H1 (cell line): ENCODE measurements at regions not wholly inside any gene's neighbourhood (a gene's known extent, or its start where the extent isn't known, plus 50 kb on each side); places are given as distances from the start of the nearest gene placed in this dataset.

ENCODE experiments used
- CTCF ChIA-PET: fragments of 300-600 bp; sonication (Branson Sonifier 250); formaldehyde crosslinking; loops from one replicate; lab custom pipeline; 2021; ENCODE audit not compliant: partially characterized antibody; lab: Charles Lee
- POLR2A ChIA-PET: fragments of 300-600 bp; sonication (Branson Sonifier 250); formaldehyde crosslinking; loops from one replicate; lab custom pipeline; 2021; ENCODE audit warnings: inconsistent platforms; ENCODE audit not compliant: partially characterized antibody; lab: Charles Lee
- DNase-seq, 2 experiments: peaks; one replicate each; pipeline versions ENCODE4 v3.0.0 to v3.0.0-alpha.2; 2010 to 2022; ENCODE audit warnings: low spot score in 2 of 2, low read depth in 1 of 2, mixed read lengths in 1 of 2
- FAIRE-seq: peaks from 2 replicates; lab custom pipeline; 2011; peaks lifted over from hg19 to GRCh38; lab: Jason Lieb, UNC
- H2AFZ ChIP-seq: 2 replicates; pipeline ENCODE4 v1.8.1; 2012; ENCODE audit warnings: low read length, inconsistent platforms
- H2AK5ac ChIP-seq: 2 replicates; pipeline ENCODE4 v1.6.1; 2013; ENCODE audit warnings: low read depth, low read length
- H2BK120ac ChIP-seq: replicated peaks from 2 replicates; pipeline ENCODE3; 2013; ENCODE audit warnings: low read depth, low read length, inconsistent platforms
- H2BK12ac ChIP-seq: 2 replicates; pipeline ENCODE4 v1.6.1; 2013; ENCODE audit warnings: low read depth, low read length
- H2BK15ac ChIP-seq: 2 replicates; pipeline ENCODE4 v1.6.1; 2013; ENCODE audit warnings: low read length
- H2BK20ac ChIP-seq: 2 replicates; pipeline ENCODE4 v1.6.1; 2013; ENCODE audit warnings: low read length
- H2BK5ac ChIP-seq: 2 replicates; pipeline ENCODE4 v1.6.1; 2013; ENCODE audit warnings: low read depth, low read length
- H3K14ac ChIP-seq: 2 replicates; pipeline ENCODE4 v1.6.1; 2013; ENCODE audit warnings: inconsistent platforms; ENCODE audit not compliant: insufficient read length
- H3K18ac ChIP-seq: 2 replicates; pipeline ENCODE4 v1.6.1; 2013; ENCODE audit warnings: low read length; ENCODE audit errors: extremely low read depth
- H3K23ac ChIP-seq: 2 replicates; pipeline ENCODE4 v1.6.1; 2013; ENCODE audit warnings: inconsistent platforms; ENCODE audit not compliant: insufficient read length
- H3K23me2 ChIP-seq: 2 replicates; pipeline ENCODE4 v1.6.1; 2013; ENCODE audit warnings: low read depth, low read length
- H3K27ac ChIP-seq: 2 replicates; pipeline ENCODE4 v1.6.1; 2011; ENCODE audit warnings: low read depth, low read length, inconsistent platforms
- H3K27me3 ChIP-seq, 4 experiments: replicated peaks in 1 of 4; 1 replicate in 1 of 4; 2 replicates in 3 of 4; pipeline versions ENCODE4 v1.6.1 to v1.8.1; 2011 to 2013; ENCODE audit warnings: low read length in 3 of 4, mild to moderate bottlenecking in 3 of 4, inconsistent platforms in 2 of 4, mixed read lengths in 2 of 4, moderate library complexity in 1 of 4; ENCODE audit not compliant: control insufficient read depth in 3 of 4, insufficient read depth in 3 of 4; ENCODE audit errors: extremely low read depth in 1 of 4
- H3K36me3 ChIP-seq, 4 experiments: 2 replicates each; pipeline versions ENCODE4 v1.6.1 to v1.8.1; 2011 to 2013; ENCODE audit warnings: mild to moderate bottlenecking in 4 of 4, low read length in 3 of 4, moderate library complexity in 2 of 4, control low read depth in 1 of 4, inconsistent platforms in 1 of 4; ENCODE audit not compliant: insufficient read depth in 4 of 4, control insufficient read depth in 2 of 4
- H3K4ac ChIP-seq: replicated peaks from 2 replicates; pipeline ENCODE3; 2013; ENCODE audit warnings: low read length, low read depth, mixed read lengths, inconsistent platforms; ENCODE audit not compliant: insufficient read length
- H3K4me1 ChIP-seq, 4 experiments: replicated peaks in 1 of 4; 1 replicate in 1 of 4; 2 replicates in 3 of 4; pipeline versions ENCODE4 v1.6.1 to v1.8.1; 2011 to 2013; ENCODE audit warnings: low read length in 3 of 4, inconsistent platforms in 2 of 4, mixed read lengths in 1 of 4; ENCODE audit not compliant: insufficient read depth in 4 of 4, control insufficient read depth in 3 of 4
- H3K4me2 ChIP-seq, 2 experiments: 2 replicates each; pipeline versions ENCODE4 v1.6.1 to v1.8.1; 2011 to 2013; ENCODE audit warnings: low read depth in 2 of 2, low read length in 2 of 2, control low read depth in 1 of 2, inconsistent platforms in 1 of 2, mild to moderate bottlenecking in 1 of 2; ENCODE audit not compliant: insufficient read depth in 1 of 2
- H3K4me3 ChIP-seq, 4 experiments: fragments of 200-600, 300-600 bp in 1 of 4; sonication (generic), shearing (Covaris generic), sonication (Bioruptor Twin) in 1 of 4; 2 replicates each; pipeline versions ENCODE4 v1.5.1 to v1.8.1; 2011 to 2016; ENCODE audit warnings: low read length in 4 of 4, low read depth in 3 of 4, control low read depth in 2 of 4, inconsistent platforms in 2 of 4, mild to moderate bottlenecking in 2 of 4, mixed read lengths in 1 of 4, moderate library complexity in 1 of 4; ENCODE audit not compliant: insufficient read depth in 2 of 4; ENCODE audit errors: extremely low read depth in 1 of 4
- H3K56ac ChIP-seq: replicated peaks from 2 replicates; pipeline ENCODE3; 2013; ENCODE audit warnings: low read depth, mild to moderate bottlenecking, mixed read lengths, low read length, inconsistent platforms; ENCODE audit not compliant: insufficient read length
- H3K79me1 ChIP-seq: 2 replicates; pipeline ENCODE4 v1.6.1; 2013; ENCODE audit warnings: low read depth, low read length, control low read depth
- H3K79me2 ChIP-seq, 2 experiments: 2 replicates each; pipeline versions ENCODE4 v1.6.1 to v1.8.1; 2012 to 2013; ENCODE audit warnings: low read length in 2 of 2, mild to moderate bottlenecking in 2 of 2, inconsistent platforms in 1 of 2; ENCODE audit not compliant: insufficient read depth in 2 of 2, control insufficient read depth in 1 of 2
- H3K9ac ChIP-seq, 4 experiments: replicated peaks in 1 of 4; 1 replicate in 1 of 4; 2 replicates in 3 of 4; pipeline versions ENCODE4 v1.6.1 to v1.8.1; 2011 to 2013; ENCODE audit warnings: low read depth in 3 of 4, low read length in 3 of 4, control low read depth in 2 of 4, mild to moderate bottlenecking in 2 of 4, moderate library complexity in 2 of 4, inconsistent platforms in 1 of 4; ENCODE audit errors: extremely low read depth in 1 of 4
- H3K9me3 ChIP-seq, 2 experiments: 2 replicates each; pipeline versions ENCODE4 v1.6.1 to v1.8.1; 2012 to 2013; ENCODE audit warnings: mild to moderate bottlenecking in 2 of 2, moderate library complexity in 2 of 2, control low read depth in 1 of 2, inconsistent platforms in 1 of 2, low read depth in 1 of 2, low read length in 1 of 2, mixed read lengths in 1 of 2; ENCODE audit not compliant: insufficient read depth in 2 of 2
- H4K20me1 ChIP-seq, 2 experiments: replicated peaks in 1 of 2; 2 replicates each; pipeline versions ENCODE3 to v1.8.1; 2011 to 2013; ENCODE audit warnings: inconsistent platforms in 2 of 2, low read length in 2 of 2, mild to moderate bottlenecking in 1 of 2; ENCODE audit not compliant: insufficient read depth in 2 of 2, control insufficient read depth in 1 of 2
- H4K5ac ChIP-seq: 2 replicates; pipeline ENCODE4 v1.6.1; 2013; ENCODE audit warnings: low read length, low read depth, mixed read lengths, inconsistent platforms; ENCODE audit not compliant: insufficient read length
- H4K8ac ChIP-seq: 2 replicates; pipeline ENCODE4 v1.8.0; 2013; ENCODE audit warnings: mild to moderate bottlenecking, moderate library complexity, low read length, inconsistent platforms; ENCODE audit not compliant: insufficient read depth; ENCODE audit errors: extremely low read depth
- H4K91ac ChIP-seq: replicated peaks from 2 replicates; pipeline ENCODE3; 2013; ENCODE audit warnings: low read length, mixed read lengths, inconsistent platforms; ENCODE audit not compliant: insufficient read length
- CBX8 ChIP-seq: fragments of 300-800, 300-1000 bp; sonication (generic); IDR thresholded peaks from 2 replicates; pipeline ENCODE4 v1.7.1; 2016; ENCODE audit warnings: low read depth, low read length, borderline replicate concordance
- GABPA ChIP-seq: IDR thresholded peaks from 2 replicates; pipeline ENCODE4 v1.6.1; 2011; ENCODE audit warnings: mild to moderate bottlenecking, low read length, moderate library complexity, borderline replicate concordance; ENCODE audit not compliant: insufficient read depth
- GTF2F1 ChIP-seq: IDR thresholded peaks from 2 replicates; pipeline ENCODE4 v1.6.1; 2012; ENCODE audit warnings: low read depth, low read length, improper control_type of control experiment, borderline replicate concordance
- HDAC6 ChIP-seq: IDR thresholded peaks from one replicate; pipeline ENCODE4 v1.7.1; 2012; ENCODE audit warnings: low read depth, mild to moderate bottlenecking, inconsistent platforms, low read length, moderate library complexity
- KDM4A ChIP-seq: IDR thresholded peaks from one replicate; pipeline ENCODE4 v1.7.1; 2012; ENCODE audit warnings: low read depth, mild to moderate bottlenecking, moderate library complexity, low read length, inconsistent platforms; ENCODE audit not compliant: severe bottlenecking
- SP1 ChIP-seq: IDR thresholded peaks from 2 replicates; pipeline ENCODE4 v1.6.1; 2011; ENCODE audit warnings: low read depth, low read length
- TAF1 ChIP-seq: IDR thresholded peaks from 2 replicates; pipeline ENCODE4 v1.6.1; 2011; ENCODE audit warnings: mild to moderate bottlenecking, low read depth, low read length
- WGBS, 2 experiments: shearing (Covaris generic) in 1 of 2; methylation state at CpG; one replicate each; pipeline versions ENCODE4 v1.1.6 to v1.1.7; 2013 to 2015; ENCODE audit warnings: low lambda C conversion rate in 2 of 2, mixed read lengths in 2 of 2, inconsistent platforms in 1 of 2, low coverage in 1 of 2, missing lambda C conversion rate in 1 of 2; ENCODE audit not compliant: insufficient replicate concordance in 2 of 2, insufficient coverage in 1 of 2, insufficient read length in 1 of 2; ENCODE audit errors: extremely low coverage in 1 of 2, missing lambda C conversion rate in 1 of 2; 5-methylcytosine and 5-hydroxymethylcytosine counted together

- no peaks in the 10 kb centered on the region for H3K23me2 ChIP-seq
- DNase-seq = no peak
- H2AK5ac ChIP-seq = no peak overlapping the region
- no peak overlapping the region for H2AFZ ChIP-seq
- H4K5ac ChIP-seq = no peak overlapping the region
- no peak overlapping the region for H2BK20ac ChIP-seq
- H3K79me1 ChIP-seq = no peaks in the 10 kb centered on the region
- H2BK5ac ChIP-seq = no peak overlapping the region
- no peak overlapping the region for H3K4me2 ChIP-seq
- FAIRE-seq = no peak
- no peak overlapping the region for H3K27ac ChIP-seq
- WGBS, 2 experiments = 92% methylated on average over 7 of the region's 7 CpGs; no CpG with 5 or more reads in 1 of the 2 experiments
- H4K8ac ChIP-seq = no peak overlapping the region
- H2BK120ac ChIP-seq = no peak overlapping the region
- no peak overlapping the region for H3K9ac ChIP-seq
- peaks cover 11 to 16% of the 10 kb centered on the region in 2 experiments for H3K9me3 ChIP-seq
- H3K4me1 ChIP-seq = no peaks in the 10 kb centered on the region
- no peak overlapping the region for H3K23ac ChIP-seq
- CTCF ChIA-PET = interaction anchor here (0.7 to 1.8 kb wide), 2 partner anchors 25 to 34 kb away, joined by 3 to 4 read pairs; no protein-coding TSS in a partner anchor
- no peak overlapping the region for H2BK15ac ChIP-seq
- no peaks in the 10 kb centered on the region for H4K20me1 ChIP-seq
- H3K79me2 ChIP-seq = no peaks in the 10 kb centered on the region
- H3K18ac ChIP-seq = no peak overlapping the region
- no peak overlapping the region for H3K4ac ChIP-seq
- no peak overlapping the region for H4K91ac ChIP-seq
- H2BK12ac ChIP-seq = no peak overlapping the region
- no peak overlapping the region for H3K4me3 ChIP-seq
- H3K56ac ChIP-seq = no peak overlapping the region
- H3K27me3 ChIP-seq = peaks cover 0 to 2% (median 0%) of the 10 kb centered on the region in 4 experiments; a peak in 1 of 7 replicates
- POLR2A ChIA-PET = no interaction called here
- H3K14ac ChIP-seq = no peak overlapping the region
- no peaks in the 10 kb centered on the region for H3K36me3 ChIP-seq
- no peak for TF ChIP-seq GTF2F1
- no peak for TF ChIP-seq SP1
- no peak for TF ChIP-seq KDM4A
- no peak for TF ChIP-seq GABPA
- TF ChIP-seq CBX8 = no peak
- no peak for TF ChIP-seq TAF1
- no peak for TF ChIP-seq HDAC6
Observed at GRCh38 chr2:219823574-219823973, 196.1 kb downstream of the SLC4A3 start.
